Heart left ventricle (tissue), 16 donors: ENCODE measurements at regions not wholly inside any gene's neighbourhood (a gene's known extent, or its start where the extent isn't known, plus 50 kb on each side); places are given as distances from the start of the nearest gene placed in this dataset.
"Not testable (repeated sequence)": the region's sequence is repeated elsewhere in the genome, so short reads cannot be mapped to it uniquely, and the experiment has no call there.

Experiments used
- ATAC-seq, 4 donors: fragments of 200-7000 bp; cut with Tn5 transposase; one replicate each; pipeline ENCODE4 v1.9.1; 2020 to 2022; ENCODE audit warnings: moderate library complexity in 4 of 4, mild to moderate bottlenecking in 3 of 4, moderate number of reproducible peaks in 1 of 4
- DNase-seq, 5 donors: peaks; one replicate each; pipeline ENCODE4 v3.0.0-alpha.2; 2020
- H3K27ac ChIP-seq, 12 donors: fragments of 200-600 bp; sonication (generic) in 4 of 12; one replicate each; pipeline versions ENCODE4 v1.5.0 to v1.8.0; 2016 to 2022; ENCODE audit warnings: mild to moderate bottlenecking in 2 of 12
- H3K27me3 ChIP-seq, 9 donors: fragments of 200-600 bp; sonication (generic) in 2 of 9; one replicate each; pipeline versions ENCODE4 v1.5.1 to v1.8.0; 2016 to 2022; ENCODE audit warnings: mild to moderate bottlenecking in 3 of 9
- H3K36me3 ChIP-seq, 9 donors: fragments of 200-600 bp; sonication (generic) in 2 of 9; one replicate each; pipeline versions ENCODE4 v1.5.0 to v1.8.0; 2018 to 2022; ENCODE audit warnings: mild to moderate bottlenecking in 2 of 9
- H3K4me1 ChIP-seq, 12 donors: fragments of 200-600 bp; sonication (generic) in 4 of 12; one replicate each; pipeline versions ENCODE4 v1.5.0 to v1.8.0; 2016 to 2022; ENCODE audit warnings: mild to moderate bottlenecking in 3 of 12
- H3K4me3 ChIP-seq, 12 donors: fragments of 200-600 bp; sonication (generic) in 4 of 12; one replicate each; pipeline versions ENCODE4 v1.5.0 to v1.8.0; 2017 to 2022; ENCODE audit warnings: mild to moderate bottlenecking in 9 of 12, moderate library complexity in 4 of 12
- H3K9me3 ChIP-seq, 12 donors: fragments of 200-600 bp; sonication (generic) in 4 of 12; one replicate each; pipeline versions ENCODE4 v1.5.0 to v1.8.0; 2016 to 2022; ENCODE audit warnings: mild to moderate bottlenecking in 1 of 12
- CTCF ChIP-seq, 12 donors: fragments of 200-600 bp; sonication (generic) in 4 of 12; IDR thresholded peaks; one replicate each; pipeline versions ENCODE4 v1.5.0 to v1.8.0; 2018 to 2022; ENCODE audit warnings: antibody characterized with exemption in 12 of 12, mild to moderate bottlenecking in 5 of 12
- POLR2A ChIP-seq, 2 donors: fragments of 450-650 bp; IDR thresholded peaks; one replicate each; pipeline ENCODE4 v1.6.1; 2017; ENCODE audit warnings: antibody characterized with exemption in 2 of 2, mild to moderate bottlenecking in 2 of 2, moderate library complexity in 2 of 2
- WGBS, 4 donors: extraction: QIAGEN DNeasy Blood & Tissue Kit in 2 of 4; methylation state at CpG; one replicate each; pipeline versions ENCODE4 v1.1.5 to v1.1.7; 2013 to 2018; 5-methylcytosine and 5-hydroxymethylcytosine counted together
- intact Hi-C, 10 donors: fragments of 100-400 bp; cut with DNase I; formaldehyde crosslinking; loops; one replicate each; pipeline versions ENCODE4 v1.11.1 to v1.14.2; 2022
- donor health status: ischemic (EF 13 %, LVEDD 7.1; RV severe dilation, severe dysfunction).
- donor health status: healthy with polysubstance abuse.
- donor health status: DM: no; HTN: yes; CAD: no.
- donor health status: DM: no; HTN: no; CAD: no.
- donor health status: ischemic (EF 25% LVEDD 6.9; RV normal size, moderate dysfunction).
- donor health status: ischemic (EF 25% LVEDD 5.7; RV mildly dilated, moderate dysfunction).
- donor health status: healthy.
- donor health status: DM: yes; HTN: yes; CAD: no.
- donor health status: ischemic (EF 35%, LVEDD 5.7; RV mildly dilated, moderate dysfunction).
- donor health status: nonischemic (EF 11% LVEDD 7.7; RV severe dilation, severe dysfunction).
- donor health status: DM: yes; HTN: yes; CAD: no.
- donor health status: PGD.
- donor health status: ischemic (EF 29% LVEDD 5.4; RV normal size, mild dysfunction).
- donor health status: nonischemic (EF 23%, LVEDD 6.1; RV moderate dilation, normal function).

- H3K4me1 ChIP-seq, H3K27me3 ChIP-seq, intact Hi-C loops, H3K4me3 ChIP-seq, H3K27ac ChIP-seq, H3K36me3 ChIP-seq, ATAC-seq, H3K9me3 ChIP-seq: not testable (repeated sequence)
- peak in 1 of 5 donors; percentile 20 for DNase-seq
- WGBS, 4 donors: 77 to 88% (median 82%) methylated on average over 5 to 6 of the region's 6 CpGs
Measured at GRCh38 chr6:75031102-75031501, 174.8 kb downstream of the COL12A1 start.

GRCh38 chr6:75029333-75029732, 176.5 kb downstream of the COL12A1 start:
- Histone ChIP-seq H3K27ac (no peak overlapping the region), H3K4me3 (no peak overlapping the region), H3K4me1 (no peaks in the 10 kb centered on the region), H3K36me3 (no peaks in the 10 kb centered on the region), H3K9me3 (no peaks in the 10 kb centered on the region), H3K27me3 (no peaks in the 10 kb centered on the region)
- ATAC-seq (no peak), DNase-seq (no peak)
- WGBS, 4 donors: 74 to 88% (median 85%) methylated on average over 5 of the region's 5 CpGs
- intact Hi-C loops: no loop called here
- TF ChIP-seq POLR2A (IDR thresholded peaks at IDR 0.05) (no peak), CTCF (IDR thresholded peaks at IDR 0.05) (no peak)

DNA sequence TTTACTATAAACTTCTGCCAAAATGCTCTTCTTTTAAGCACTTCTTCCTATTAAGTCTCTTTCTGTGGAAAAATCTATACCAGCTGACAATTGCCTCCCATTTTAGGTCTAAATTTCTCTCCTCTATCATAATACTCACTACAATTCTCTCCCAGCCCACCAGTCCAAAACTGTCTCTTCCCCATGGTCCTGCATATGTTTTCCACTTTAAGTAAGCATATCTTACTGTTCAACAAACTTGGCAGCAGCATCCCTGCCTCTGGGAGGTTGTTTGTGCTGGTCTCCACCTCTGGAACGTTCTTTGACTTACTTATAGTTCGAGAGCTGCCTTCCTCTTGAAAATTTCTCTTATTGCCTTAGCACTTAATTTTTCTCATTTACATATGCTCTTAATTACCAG, 180.5 kb downstream of the COL12A1 start:
- H3K9me3 ChIP-seq: peaks cover 0 to 4% (median 0%) of the 10 kb centered on the region in 12 donors
- intact Hi-C loops: no loop called here
- TF ChIP-seq POLR2A (IDR thresholded peaks at IDR 0.05) (no peak), CTCF (IDR thresholded peaks at IDR 0.05) (no peak)
- 43 to 59% (median 48%) methylated on average over 2 of the region's 2 CpGs for WGBS, 4 donors
- no peak overlapping the region for H3K4me3 ChIP-seq
- ATAC-seq (no peak), DNase-seq (no peak)
- no peaks in the 10 kb centered on the region for H3K4me1 ChIP-seq
- H3K27ac ChIP-seq: no peak overlapping the region
- H3K36me3 ChIP-seq: no peaks in the 10 kb centered on the region
- H3K27me3 ChIP-seq: no peaks in the 10 kb centered on the region

GRCh38 chr6:75024828-75025227, 181.0 kb downstream of the COL12A1 start:
- H3K36me3 ChIP-seq: no peaks in the 10 kb centered on the region
- no peaks in the 10 kb centered on the region for H3K4me1 ChIP-seq
- intact Hi-C loops: no loop called here
- TF ChIP-seq POLR2A (IDR thresholded peaks at IDR 0.05) (no peak), CTCF (IDR thresholded peaks at IDR 0.05) (no peak)
- DNase-seq (no peak), ATAC-seq (no peak)
- 30 to 58% (median 38%) methylated on average over 1 of the region's 1 CpG for WGBS, 4 donors
- no peaks in the 10 kb centered on the region for H3K27me3 ChIP-seq
- no peak overlapping the region for H3K4me3 ChIP-seq
- H3K27ac ChIP-seq: no peak overlapping the region
- peaks cover 0 to 4% (median 0%) of the 10 kb centered on the region in 12 donors for H3K9me3 ChIP-seq

GRCh38 chr6:75023634-75024033, 182.2 kb downstream of the COL12A1 start:
- Histone ChIP-seq H3K4me1 (no peaks in the 10 kb centered on the region), H3K36me3 (no peaks in the 10 kb centered on the region), H3K27ac (no peak overlapping the region), H3K27me3 (no peaks in the 10 kb centered on the region), H3K4me3 (no peak overlapping the region), H3K9me3 (peaks cover 0 to 9% (median 2%) of the 10 kb centered on the region in 12 donors)
- ATAC-seq: no peak
- intact Hi-C loops: no loop called here
- no peak for DNase-seq
- no peak for TF ChIP-seq POLR2A (IDR thresholded peaks at IDR 0.05)
- TF ChIP-seq CTCF (IDR thresholded peaks at IDR 0.05): no peak
